ENCODE measurements at regions not wholly inside any gene's neighbourhood (a gene's known extent, or its start where the extent isn't known, plus 50 kb on each side); places are given as distances from the start of the nearest gene placed in this dataset.

DNA sequence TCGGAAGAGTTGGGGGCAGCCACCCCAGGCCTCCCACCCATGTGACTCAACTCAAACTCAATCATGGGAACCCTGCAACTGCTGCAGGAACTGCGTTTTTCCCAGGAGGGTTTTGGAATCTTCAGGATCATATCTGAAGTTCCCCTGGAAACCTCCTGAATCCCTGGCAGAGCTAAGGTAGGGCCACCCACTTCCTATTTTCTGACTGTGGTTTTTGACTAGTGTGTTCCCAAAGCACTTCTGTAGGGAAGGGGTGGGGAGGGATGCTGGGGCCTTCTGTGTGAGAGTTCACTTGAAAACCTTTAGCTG, 127.6 kb upstream of the UNC5B start:
- TF ChIP-seq CTCF (IDR thresholded peaks at IDR 0.05), result no peak
- TF ChIP-seq POLR2A (IDR thresholded peaks at IDR 0.05), result no peak

All from thyroid gland (tissue), 4 donors.